K562 (cell line): ENCODE measurements at regions not wholly inside any gene's neighbourhood (a gene's known extent, or its start where the extent isn't known, plus 50 kb on each side); places are given as distances from the start of the nearest gene placed in this dataset.

Experiments
- TF ChIP-seq, protein P1 (sequence below), 3 experiments: IDR thresholded peaks in 2 of 3; conservative IDR thresholded peaks in 1 of 3; 2 replicates each; pipeline ENCODE4 v1.5.1; 2011 to 2012; ENCODE audit warnings: low read length in 3 of 3, mild to moderate bottlenecking in 3 of 3, control low read depth in 2 of 3, improper control_type of control experiment in 1 of 3, inconsistent platforms in 1 of 3, low read depth in 1 of 3, mixed read lengths in 1 of 3, moderate library complexity in 1 of 3; ENCODE audit not compliant: insufficient read depth in 2 of 3
- TF ChIP-seq, protein P2 (sequence below): fragments of 450-650 bp; formaldehyde crosslinking; IDR thresholded peaks from 2 replicates; pipeline ENCODE4 v1.4.0; 2020; ENCODE audit warnings: mild to moderate bottlenecking, mixed read lengths

DNA sequence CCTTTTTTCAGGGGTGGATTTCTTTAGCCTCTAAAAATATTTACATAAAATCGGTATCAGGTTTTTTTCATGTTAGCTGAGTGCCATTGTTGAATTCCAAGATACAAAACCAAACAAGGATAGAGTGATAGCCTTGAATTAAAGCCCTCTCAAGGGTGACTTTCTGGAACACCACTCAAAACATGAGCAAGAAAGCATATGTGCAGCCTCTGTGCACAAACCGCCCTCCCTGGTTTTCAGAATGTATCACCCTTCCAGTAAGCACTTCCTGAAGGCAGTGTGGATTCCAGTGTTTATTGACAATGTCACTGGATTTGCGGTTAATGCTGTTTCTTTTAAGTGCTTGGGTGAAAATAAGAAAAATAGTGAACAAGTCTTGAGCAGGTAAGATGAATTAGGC lies 597.7 kb downstream of the TMEM114 start:
- TF ChIP-seq, protein P1, sequence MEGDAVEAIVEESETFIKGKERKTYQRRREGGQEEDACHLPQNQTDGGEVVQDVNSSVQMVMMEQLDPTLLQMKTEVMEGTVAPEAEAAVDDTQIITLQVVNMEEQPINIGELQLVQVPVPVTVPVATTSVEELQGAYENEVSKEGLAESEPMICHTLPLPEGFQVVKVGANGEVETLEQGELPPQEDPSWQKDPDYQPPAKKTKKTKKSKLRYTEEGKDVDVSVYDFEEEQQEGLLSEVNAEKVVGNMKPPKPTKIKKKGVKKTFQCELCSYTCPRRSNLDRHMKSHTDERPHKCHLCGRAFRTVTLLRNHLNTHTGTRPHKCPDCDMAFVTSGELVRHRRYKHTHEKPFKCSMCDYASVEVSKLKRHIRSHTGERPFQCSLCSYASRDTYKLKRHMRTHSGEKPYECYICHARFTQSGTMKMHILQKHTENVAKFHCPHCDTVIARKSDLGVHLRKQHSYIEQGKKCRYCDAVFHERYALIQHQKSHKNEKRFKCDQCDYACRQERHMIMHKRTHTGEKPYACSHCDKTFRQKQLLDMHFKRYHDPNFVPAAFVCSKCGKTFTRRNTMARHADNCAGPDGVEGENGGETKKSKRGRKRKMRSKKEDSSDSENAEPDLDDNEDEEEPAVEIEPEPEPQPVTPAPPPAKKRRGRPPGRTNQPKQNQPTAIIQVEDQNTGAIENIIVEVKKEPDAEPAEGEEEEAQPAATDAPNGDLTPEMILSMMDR (IDR thresholded peaks at IDR 0.05 in 2 of 3, conservative IDR thresholded peaks at IDR 0.05 in 1 of 3; ENCODE audit: insufficient read depth in 2 of 3, low read depth in 1 of 3, low read length in 3 of 3), result no peak
- TF ChIP-seq, protein P2, sequence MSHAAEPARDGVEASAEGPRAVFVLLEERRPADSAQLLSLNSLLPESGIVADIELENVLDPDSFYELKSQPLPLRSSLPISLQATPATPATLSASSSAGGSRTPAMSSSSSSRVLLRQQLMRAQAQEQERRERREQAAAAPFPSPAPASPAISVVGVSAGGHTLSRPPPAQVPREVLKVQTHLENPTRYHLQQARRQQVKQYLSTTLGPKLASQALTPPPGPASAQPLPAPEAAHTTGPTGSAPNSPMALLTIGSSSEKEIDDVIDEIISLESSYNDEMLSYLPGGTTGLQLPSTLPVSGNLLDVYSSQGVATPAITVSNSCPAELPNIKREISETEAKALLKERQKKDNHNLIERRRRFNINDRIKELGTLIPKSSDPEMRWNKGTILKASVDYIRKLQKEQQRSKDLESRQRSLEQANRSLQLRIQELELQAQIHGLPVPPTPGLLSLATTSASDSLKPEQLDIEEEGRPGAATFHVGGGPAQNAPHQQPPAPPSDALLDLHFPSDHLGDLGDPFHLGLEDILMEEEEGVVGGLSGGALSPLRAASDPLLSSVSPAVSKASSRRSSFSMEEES (CRISPR knock-in tag), result no peak
